HG03442 (cell line): ENCODE measurements at regions not wholly inside any gene's neighbourhood (a gene's known extent, or its start where the extent isn't known, plus 50 kb on each side); places are given as distances from the start of the nearest gene placed in this dataset.
"Not testable (repeated sequence)": the region's sequence is repeated elsewhere in the genome, so short reads cannot be mapped to it uniquely, and the experiment has no call there.

ENCODE experiments used
- ATAC-seq: cut with Tn5 transposase; IDR thresholded peaks from one replicate; pipeline ENCODE4 v1.9.1; 2021; ENCODE audit warnings: mild to moderate bottlenecking, moderate library complexity; ENCODE audit not compliant: unreplicated experiment

- no peak for ATAC-seq
Measured at GRCh38 chr2:2657121-2657962, 326.3 kb upstream of the MYT1L start.

GRCh38 chr2:2656115-2657011 is 325.3 kb upstream of the MYT1L start:
- no peak for ATAC-seq

- ATAC-seq: no peak
Measured at GRCh38 chr2:2655453-2656114, 324.5 kb upstream of the MYT1L start.

GRCh38 chr2:2653231-2653630 is 322.2 kb upstream of the MYT1L start:
- no peak for ATAC-seq

- no peak for ATAC-seq
Measured at GRCh38 chr2:2650608-2651375, 319.7 kb upstream of the MYT1L start.

- ATAC-seq: no peak
Measured at GRCh38 chr2:2649109-2650072, 318.3 kb upstream of the MYT1L start.

GRCh38 chr2:2648094-2648493 is 317.0 kb upstream of the MYT1L start:
- no peak for ATAC-seq

GRCh38 chr2:2647141-2647541 is 316.1 kb upstream of the MYT1L start:
- ATAC-seq: no peak

- ATAC-seq: no peak
Measured at GRCh38 chr2:2646433-2647051, 315.5 kb upstream of the MYT1L start.

GRCh38 chr2:2645162-2645855 is 314.2 kb upstream of the MYT1L start:
- no peak for ATAC-seq

- ATAC-seq: not testable (repeated sequence)
Measured at GRCh38 chr2:2644751-2645150, 313.7 kb upstream of the MYT1L start.

- ATAC-seq: no peak
Measured at GRCh38 chr2:2644040-2644439, 313.0 kb upstream of the MYT1L start.

- ATAC-seq: no peak
Measured at GRCh38 chr2:2642906-2643890, 312.1 kb upstream of the MYT1L start.

GRCh38 chr2:2641541-2642410 is 310.7 kb upstream of the MYT1L start:
- no peak for ATAC-seq

- no peak for ATAC-seq
Measured at GRCh38 chr2:2640818-2641217, 309.7 kb upstream of the MYT1L start.

- no peak for ATAC-seq
Measured at GRCh38 chr2:2640371-2640770, 309.3 kb upstream of the MYT1L start.
